ENCODE measurements at regions not wholly inside any gene's neighbourhood (a gene's known extent, or its start where the extent isn't known, plus 50 kb on each side); places are given as distances from the start of the nearest gene placed in this dataset.

- no peaks in the 10 kb centered on the region for H3K4me1 Mint-ChIP-seq (ENCODE audit: unreplicated experiment)
- DNase-seq (ENCODE audit: extremely low spot score, unreplicated experiment) = peak; percentile 45
- no peaks in the 10 kb centered on the region for H3K9me3 Mint-ChIP-seq
- no peak for TF ChIP-seq CTCF (conservative IDR thresholded peaks at IDR 0.05)
- peaks cover 62% of the 10 kb centered on the region for H3K27me3 Mint-ChIP-seq
- no peak overlapping the region for H3K4me3 Mint-ChIP-seq
- no peaks in the 10 kb centered on the region for H3K36me3 Mint-ChIP-seq
- H3K27ac Mint-ChIP-seq = no peak overlapping the region
Observed at GRCh38 chr1:181187337-181188126, 99.0 kb downstream of the IER5 start.

- H3K36me3 Mint-ChIP-seq = no peaks in the 10 kb centered on the region
- H3K4me1 Mint-ChIP-seq (ENCODE audit: unreplicated experiment) = no peaks in the 10 kb centered on the region
- H3K9me3 Mint-ChIP-seq = peaks cover 3% of the 10 kb centered on the region
- no peak for TF ChIP-seq CTCF (conservative IDR thresholded peaks at IDR 0.05)
- H3K27ac Mint-ChIP-seq = no peak overlapping the region
- H3K27me3 Mint-ChIP-seq = peaks cover 61% of the 10 kb centered on the region
- no peak for DNase-seq (ENCODE audit: extremely low spot score, unreplicated experiment)
- H3K4me3 Mint-ChIP-seq = no peak overlapping the region
Observed at GRCh38 chr1:181189245-181189644, 100.7 kb downstream of the IER5 start.

DNA sequence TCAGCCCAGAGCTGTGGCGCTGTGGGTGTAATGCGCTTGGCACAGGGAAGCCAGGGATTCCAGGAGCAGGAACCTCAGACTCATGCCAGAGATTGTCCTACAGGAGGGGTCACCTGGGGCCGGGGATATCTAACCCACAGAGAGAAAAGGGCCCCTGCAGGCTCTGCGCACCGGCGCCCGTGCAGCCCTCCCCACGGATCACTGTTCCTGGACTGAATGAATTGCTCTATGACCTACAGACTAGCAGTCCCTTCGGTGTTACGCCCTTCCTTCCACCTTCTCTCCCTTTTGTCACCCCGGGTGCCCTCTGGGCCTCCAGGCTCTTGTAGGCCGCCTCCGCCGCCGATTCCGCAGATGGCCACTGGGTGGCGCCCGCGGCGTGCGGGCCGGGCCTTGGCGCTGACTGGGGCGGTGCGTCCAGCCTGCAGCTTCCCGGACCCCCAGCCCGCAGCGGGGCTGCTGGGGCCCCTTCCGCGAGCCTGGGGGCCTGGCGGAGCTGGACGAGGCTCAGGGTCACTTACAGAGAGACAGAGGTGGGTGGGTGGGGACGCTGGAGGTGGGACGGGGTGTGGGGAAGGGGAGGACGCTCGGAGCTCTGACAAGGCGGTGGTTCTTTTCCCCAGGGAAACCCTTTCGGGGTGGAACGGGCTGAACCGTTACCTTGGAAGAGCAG, 101.3 kb downstream of the IER5 start:
- DNase-seq (ENCODE audit: extremely low spot score, unreplicated experiment) = peak; percentile 90
- peak; percentile 97 for TF ChIP-seq CTCF (conservative IDR thresholded peaks at IDR 0.05)
- Mint-ChIP-seq H3K4me1 (ENCODE audit: unreplicated experiment) (no peaks in the 10 kb centered on the region), H3K9me3 (peaks cover 4% of the 10 kb centered on the region), H3K27ac (no peak overlapping the region), H3K36me3 (no peaks in the 10 kb centered on the region), H3K4me3 (peak overlapping the region; percentile 74), H3K27me3 (peaks cover 56% of the 10 kb centered on the region)

DNA sequence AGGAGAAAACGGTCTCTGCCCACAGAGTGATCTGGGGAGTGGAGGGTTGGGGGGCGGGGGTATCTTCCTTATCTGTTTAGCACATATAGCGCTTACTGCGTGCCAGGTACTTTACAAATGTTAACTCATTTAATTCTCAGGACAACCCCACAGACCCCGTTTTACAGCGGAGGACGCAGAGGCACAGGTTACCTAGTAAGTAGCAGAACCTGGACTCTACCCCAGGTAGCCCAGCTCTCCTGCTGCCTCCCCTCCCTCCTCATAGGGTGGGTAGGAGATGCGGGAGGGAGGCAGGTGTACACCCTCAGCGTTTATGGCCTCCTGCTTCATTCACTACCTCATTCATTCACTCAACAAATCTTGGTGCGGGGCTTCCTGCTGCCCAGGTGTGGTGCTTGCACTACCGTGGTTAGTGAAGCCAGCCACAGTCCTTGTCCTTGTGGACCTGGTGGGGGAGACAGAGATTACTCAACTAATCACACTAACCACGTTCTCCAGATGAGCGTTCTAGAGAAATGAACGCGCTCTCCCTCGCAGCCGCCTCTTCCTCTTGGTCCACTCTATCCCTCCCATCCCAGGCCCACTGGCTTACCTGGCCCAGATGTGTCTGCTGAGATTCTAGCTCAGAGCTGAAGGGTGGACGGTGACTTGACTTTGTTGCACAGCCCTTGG, 102.0 kb downstream of the IER5 start:
- Mint-ChIP-seq H3K27me3 (peaks cover 49% of the 10 kb centered on the region), H3K4me3 (peak overlapping the region; percentile 74), H3K27ac (no peak overlapping the region), H3K4me1 (ENCODE audit: unreplicated experiment) (no peaks in the 10 kb centered on the region), H3K9me3 (peaks cover 4% of the 10 kb centered on the region), H3K36me3 (no peaks in the 10 kb centered on the region)
- DNase-seq (ENCODE audit: extremely low spot score, unreplicated experiment) = no peak
- TF ChIP-seq CTCF (conservative IDR thresholded peaks at IDR 0.05) = no peak

GRCh38 chr1:181191494-181192040, 103.1 kb downstream of the IER5 start:
- Mint-ChIP-seq H3K27me3 (peaks cover 38% of the 10 kb centered on the region), H3K36me3 (no peaks in the 10 kb centered on the region), H3K4me1 (ENCODE audit: unreplicated experiment) (no peaks in the 10 kb centered on the region), H3K9me3 (peaks cover 4% of the 10 kb centered on the region), H3K4me3 (no peak overlapping the region), H3K27ac (no peak overlapping the region)
- no peak for DNase-seq (ENCODE audit: extremely low spot score, unreplicated experiment)
- no peak for TF ChIP-seq CTCF (conservative IDR thresholded peaks at IDR 0.05)

Data from type B pancreatic cell (in vitro differentiated cells).